GM18867 (cell line): ENCODE measurements at regions not wholly inside any gene's neighbourhood (a gene's known extent, or its start where the extent isn't known, plus 50 kb on each side); places are given as distances from the start of the nearest gene placed in this dataset.

ENCODE experiments used
- ATAC-seq: cut with Tn5 transposase; IDR thresholded peaks from one replicate; pipeline ENCODE4 v1.9.1; 2021; ENCODE audit warnings: mild to moderate bottlenecking, moderate library complexity; ENCODE audit not compliant: unreplicated experiment

GRCh38 chr7:41383596-41383995, 319.3 kb downstream of the INHBA start:
- ATAC-seq, result no peak

GRCh38 chr7:41378156-41378555, 324.7 kb downstream of the INHBA start:
- ATAC-seq, result no peak

GRCh38 chr7:41375582-41375981, 327.3 kb downstream of the INHBA start:
- ATAC-seq, result no peak

GRCh38 chr7:41374150-41374848, 328.6 kb downstream of the INHBA start:
- no peak for ATAC-seq

- ATAC-seq, result no peak
Observed at GRCh38 chr7:41367967-41368882, 334.7 kb downstream of the INHBA start.

- ATAC-seq, result no peak
Observed at GRCh38 chr7:41351091-41351490, 351.8 kb downstream of the INHBA start.

- ATAC-seq, result no peak
Observed at GRCh38 chr7:41346878-41347277, 356.0 kb downstream of the INHBA start.

- ATAC-seq, result no peak
Observed at GRCh38 chr7:41339913-41340676, 362.8 kb downstream of the INHBA start.

GRCh38 chr7:41336981-41337380, 365.9 kb downstream of the INHBA start:
- no peak for ATAC-seq

- ATAC-seq, result no peak
Observed at GRCh38 chr7:41336455-41336952, 366.4 kb downstream of the INHBA start.

- ATAC-seq, result no peak
Observed at GRCh38 chr7:41334071-41334862, 368.6 kb downstream of the INHBA start.

GRCh38 chr7:41333511-41333910, 369.4 kb downstream of the INHBA start:
- ATAC-seq, result no peak

GRCh38 chr7:41331194-41331593, 371.7 kb downstream of the INHBA start:
- ATAC-seq, result no peak

GRCh38 chr7:41328544-41328943, 374.3 kb downstream of the INHBA start:
- no peak for ATAC-seq

GRCh38 chr7:41328131-41328530, 374.8 kb downstream of the INHBA start:
- no peak for ATAC-seq

- ATAC-seq, result no peak
Observed at GRCh38 chr7:41326616-41327015, 376.3 kb downstream of the INHBA start.

- ATAC-seq, result no peak
Observed at GRCh38 chr7:41323806-41324205, 379.1 kb downstream of the INHBA start.

- no peak for ATAC-seq
Observed at GRCh38 chr7:41319581-41319980, 383.3 kb downstream of the INHBA start.

GRCh38 chr7:41316410-41316809, 386.5 kb downstream of the INHBA start:
- no peak for ATAC-seq

GRCh38 chr7:41315764-41316163, 387.1 kb downstream of the INHBA start:
- no peak for ATAC-seq
